AG04449 (cell line): ENCODE measurements at regions not wholly inside any gene's neighbourhood (a gene's known extent, or its start where the extent isn't known, plus 50 kb on each side); places are given as distances from the start of the nearest gene placed in this dataset.

Experiments used
- CTCF ChIA-PET: fragments of 350-600 bp; formaldehyde crosslinking; extraction: SDS; loops from one replicate; lab custom pipeline; 2021; ENCODE audit warnings: antibody characterized with exemption; lab: Yijun Ruan, JAX
- POLR2A ChIA-PET: fragments of 400-600, 350-600 bp; formaldehyde crosslinking; extraction: SDS; loops from one replicate; lab custom pipeline; 2020; ENCODE audit warnings: antibody characterized with exemption, inconsistent platforms; lab: Yijun Ruan, JAX
- DNase-seq: peaks from one replicate; pipeline ENCODE4 v3.0.0-alpha.2; 2010; ENCODE audit warnings: low read depth, low spot score
- H3K4me3 ChIP-seq: 2 replicates; pipeline ENCODE4 v1.5.1; 2011; ENCODE audit warnings: low read depth, mild to moderate bottlenecking, control low read depth, low read length
- CTCF ChIP-seq: IDR thresholded peaks from one replicate; pipeline ENCODE4 v1.5.1; 2011; ENCODE audit warnings: mild to moderate bottlenecking, moderate library complexity, low read length, control low read depth, inconsistent platforms; ENCODE audit not compliant: insufficient read depth; ENCODE audit errors: missing control alignments

GRCh38 chr6:144582939-144583613, 297.9 kb downstream of the UTRN start:
- DNase-seq = no peak
- POLR2A ChIA-PET = no interaction called here
- H3K4me3 ChIP-seq = peak overlapping the region; percentile 23
- TF ChIP-seq CTCF = no peak
- CTCF ChIA-PET = interaction anchor here (0.6 to 5.3 kb wide), 15 partner anchors 9 to 1121 kb away, joined by 3 to 50 read pairs (median 4); no protein-coding TSS in a partner anchor

GRCh38 chr6:144583614-144583954, 298.4 kb downstream of the UTRN start:
- POLR2A ChIA-PET = no interaction called here
- H3K4me3 ChIP-seq = no peak overlapping the region
- DNase-seq = no peak
- CTCF ChIA-PET = interaction anchor here (1.1 to 5.3 kb wide), 16 partner anchors 17 to 1050 kb away, joined by 3 to 50 read pairs (median 8); no protein-coding TSS in a partner anchor
- TF ChIP-seq CTCF = no peak

GRCh38 chr6:144585217-144585814, 300.2 kb downstream of the UTRN start:
- POLR2A ChIA-PET = no interaction called here
- TF ChIP-seq CTCF = peak; percentile 61
- no peak overlapping the region for H3K4me3 ChIP-seq
- DNase-seq = no peak
- CTCF ChIA-PET = interaction anchor here (0.6 to 5.3 kb wide), 25 partner anchors 8 to 1048 kb away, joined by 3 to 50 read pairs (median 5); no protein-coding TSS in a partner anchor

- POLR2A ChIA-PET = no interaction called here
- no peak for DNase-seq
- CTCF ChIA-PET = interaction anchor here (1.1 to 5.3 kb wide), 6 partner anchors 74 to 1047 kb away, joined by 3 to 50 read pairs (median 8); no protein-coding TSS in a partner anchor
- no peak overlapping the region for H3K4me3 ChIP-seq
- no peak for TF ChIP-seq CTCF
Measured at GRCh38 chr6:144586986-144587385, 301.9 kb downstream of the UTRN start.

- CTCF ChIA-PET = interaction anchor here (0.7 to 2.6 kb wide), 5 partner anchors 344 to 628 kb away, joined by 3 to 12 read pairs (median 3); no protein-coding TSS in a partner anchor
- DNase-seq = no peak
- TF ChIP-seq CTCF = no peak
- POLR2A ChIA-PET = no interaction called here
- H3K4me3 ChIP-seq = no peak overlapping the region
Measured at GRCh38 chr6:144588697-144589325, 303.7 kb downstream of the UTRN start.

- ChIA-PET POLR2A (no interaction called here), CTCF (interaction anchor here (1.1 kb wide), 1 partner anchor 9 kb away, joined by 3 read pairs; no protein-coding TSS in a partner anchor)
- H3K4me3 ChIP-seq = no peak overlapping the region
- TF ChIP-seq CTCF = no peak
- no peak for DNase-seq
Measured at GRCh38 chr6:144590532-144590931, 305.4 kb downstream of the UTRN start.
